Trophoblast cell (in vitro differentiated cells and primary cell): ENCODE measurements at regions not wholly inside any gene's neighbourhood (a gene's known extent, or its start where the extent isn't known, plus 50 kb on each side); places are given as distances from the start of the nearest gene placed in this dataset.

Experiments used
- DNase-seq, 2 donors: peaks; one replicate each; pipeline ENCODE4 v3.0.0-alpha.2; 2016
- H2AFZ ChIP-seq: 2 replicates; pipeline ENCODE4 v1.6.1; 2013; ENCODE audit warnings: low read length, moderate library complexity, mild to moderate bottlenecking; ENCODE audit not compliant: insufficient read depth, poor library complexity
- H2AK5ac ChIP-seq: 2 replicates; pipeline ENCODE4 v1.6.1; 2013; ENCODE audit warnings: mild to moderate bottlenecking, low read length
- H2BK120ac ChIP-seq: 2 replicates; pipeline ENCODE4 v1.6.1; 2013; ENCODE audit warnings: low read length, mild to moderate bottlenecking, moderate library complexity; ENCODE audit not compliant: insufficient read depth, poor library complexity
- H2BK12ac ChIP-seq: 2 replicates; pipeline ENCODE4 v1.6.1; 2013; ENCODE audit warnings: mild to moderate bottlenecking, low read length, moderate library complexity
- H2BK5ac ChIP-seq: 2 replicates; pipeline ENCODE4 v1.6.1; 2013; ENCODE audit warnings: low read length, low read depth, moderate library complexity, mild to moderate bottlenecking; ENCODE audit not compliant: poor library complexity
- H3K14ac ChIP-seq: 2 replicates; pipeline ENCODE4 v1.6.1; 2013; ENCODE audit warnings: mild to moderate bottlenecking, low read length
- H3K18ac ChIP-seq: 2 replicates; pipeline ENCODE4 v1.6.1; 2013; ENCODE audit warnings: mild to moderate bottlenecking, low read length
- H3K23ac ChIP-seq: 2 replicates; pipeline ENCODE4 v1.6.1; 2013; ENCODE audit warnings: low read length
- H3K27ac ChIP-seq: 2 replicates; pipeline ENCODE4 v1.5.1; 2013; ENCODE audit warnings: low read depth, mild to moderate bottlenecking, inconsistent platforms, low read length, moderate library complexity
- H3K27me3 ChIP-seq: 2 replicates; pipeline ENCODE4 v1.6.1; 2013; ENCODE audit warnings: inconsistent platforms, mild to moderate bottlenecking, low read length, moderate library complexity; ENCODE audit not compliant: insufficient read depth
- H3K36me3 ChIP-seq, 2 experiments: 1 replicate in 1 of 2; 2 replicates in 1 of 2; pipeline ENCODE4 v1.6.1; 2013; ENCODE audit warnings: low read length in 2 of 2, mild to moderate bottlenecking in 2 of 2, moderate library complexity in 1 of 2; ENCODE audit not compliant: insufficient read depth in 2 of 2, control insufficient read depth in 1 of 2
- H3K4ac ChIP-seq: 2 replicates; pipeline ENCODE4 v1.6.1; 2013; ENCODE audit warnings: low read depth, mild to moderate bottlenecking, low read length, moderate library complexity
- H3K4me1 ChIP-seq, 2 experiments: 1 replicate in 1 of 2; 2 replicates in 1 of 2; pipeline ENCODE4 v1.6.1; 2013; ENCODE audit warnings: low read length in 2 of 2, mild to moderate bottlenecking in 2 of 2, moderate library complexity in 1 of 2; ENCODE audit not compliant: insufficient read depth in 2 of 2, control insufficient read depth in 1 of 2
- H3K4me2 ChIP-seq: 2 replicates; pipeline ENCODE4 v1.6.1; 2013; ENCODE audit warnings: inconsistent platforms, mild to moderate bottlenecking, low read length, moderate library complexity
- H3K4me3 ChIP-seq: 2 replicates; pipeline ENCODE4 v1.5.1; 2013; ENCODE audit warnings: mild to moderate bottlenecking, low read depth, low read length, inconsistent platforms
- H3K79me1 ChIP-seq: one replicate; pipeline ENCODE4 v1.6.1; 2013; ENCODE audit warnings: low read length
- H3K79me2 ChIP-seq: 2 replicates; pipeline ENCODE4 v1.6.1; 2013; ENCODE audit warnings: low read length, mild to moderate bottlenecking; ENCODE audit not compliant: control insufficient read depth, insufficient read depth, poor library complexity
- H3K9ac ChIP-seq: 2 replicates; pipeline ENCODE4 v1.6.1; 2013; ENCODE audit warnings: mild to moderate bottlenecking, low read length
- H3K9me3 ChIP-seq: 2 replicates; pipeline ENCODE4 v1.6.1; 2013; ENCODE audit warnings: low read depth, mild to moderate bottlenecking, control low read depth, inconsistent platforms, low read length; ENCODE audit not compliant: insufficient read depth
- H4K12ac ChIP-seq: 2 replicates; pipeline ENCODE4 v1.6.1; 2013; ENCODE audit warnings: low read depth, mild to moderate bottlenecking, low read length, moderate library complexity
- H4K8ac ChIP-seq: 2 replicates; pipeline ENCODE4 v1.6.1; 2013; ENCODE audit warnings: low read depth, mild to moderate bottlenecking, low read length, moderate library complexity
- H4K91ac ChIP-seq: one replicate; pipeline ENCODE4 v1.6.1; 2013; ENCODE audit warnings: low read depth, mild to moderate bottlenecking, low read length, moderate library complexity
- WGBS: extraction: QIAGEN DNeasy Blood & Tissue Kit; methylation state at CpG from one replicate; pipeline ENCODE4 v1.1.7; 2013; ENCODE audit warnings: missing lambda C conversion rate; ENCODE audit not compliant: insufficient read length, insufficient coverage; ENCODE audit errors: extremely low coverage; 5-methylcytosine and 5-hydroxymethylcytosine counted together

- H4K91ac ChIP-seq = no peak overlapping the region
- H3K18ac ChIP-seq = no peak overlapping the region
- H2AFZ ChIP-seq = no peak overlapping the region
- H3K9me3 ChIP-seq = no peaks in the 10 kb centered on the region
- no peak overlapping the region for H3K27ac ChIP-seq
- H3K79me2 ChIP-seq = no peaks in the 10 kb centered on the region
- peaks cover 2 to 3% of the 10 kb centered on the region in 2 experiments for H3K4me1 ChIP-seq
- H3K9ac ChIP-seq = no peak overlapping the region
- DNase-seq = no peak
- no peak overlapping the region for H4K12ac ChIP-seq
- no peak overlapping the region for H3K14ac ChIP-seq
- no peak overlapping the region for H3K23ac ChIP-seq
- H3K4me2 ChIP-seq = no peak overlapping the region
- H2BK12ac ChIP-seq = no peak overlapping the region
- H3K4me3 ChIP-seq = no peak overlapping the region
- no peaks in the 10 kb centered on the region for H3K36me3 ChIP-seq
- H4K8ac ChIP-seq = no peak overlapping the region
- no CpG with 5 or more reads among the region's 5 CpGs for WGBS
- H2BK120ac ChIP-seq = no peak overlapping the region
- H3K27me3 ChIP-seq = no peaks in the 10 kb centered on the region
- no peaks in the 10 kb centered on the region for H3K79me1 ChIP-seq
- H3K4ac ChIP-seq = no peak overlapping the region
- no peak overlapping the region for H2AK5ac ChIP-seq
- H2BK5ac ChIP-seq = no peak overlapping the region
Measured at GRCh38 chr7:68512466-68512865, 1085.8 kb upstream of the AUTS2 start.

GRCh38 chr7:68518060-68518459 lies 1080.2 kb upstream of the AUTS2 start:
- Histone ChIP-seq H4K12ac (no peak overlapping the region), H3K27me3 (no peaks in the 10 kb centered on the region), H2BK5ac (no peak overlapping the region)

GRCh38 chr7:68524126-68524525 lies 1074.1 kb upstream of the AUTS2 start:
- no CpG with 5 or more reads among the region's 3 CpGs for WGBS
- no peaks in the 10 kb centered on the region for H3K79me1 ChIP-seq
- no peak overlapping the region for H4K8ac ChIP-seq
- H3K23ac ChIP-seq = no peak overlapping the region
- no peak overlapping the region for H2AFZ ChIP-seq
- H3K27ac ChIP-seq = no peak overlapping the region
- H2AK5ac ChIP-seq = no peak overlapping the region
- H3K18ac ChIP-seq = no peak overlapping the region
- no peaks in the 10 kb centered on the region for H3K79me2 ChIP-seq
- no peak overlapping the region for H3K4ac ChIP-seq
- H3K4me2 ChIP-seq = no peak overlapping the region
- no peak overlapping the region for H3K4me3 ChIP-seq
- H3K36me3 ChIP-seq = no peaks in the 10 kb centered on the region
- no peak overlapping the region for H2BK12ac ChIP-seq
- H4K12ac ChIP-seq = no peak overlapping the region
- no peak overlapping the region for H2BK120ac ChIP-seq
- no peaks in the 10 kb centered on the region for H3K27me3 ChIP-seq
- H3K9ac ChIP-seq = no peak overlapping the region
- H3K9me3 ChIP-seq = no peaks in the 10 kb centered on the region
- H3K14ac ChIP-seq = no peak overlapping the region
- no peak overlapping the region for H4K91ac ChIP-seq
- no peak overlapping the region for H2BK5ac ChIP-seq
- DNase-seq = no peak
- H3K4me1 ChIP-seq = no peaks in the 10 kb centered on the region

More at GRCh38 chr7:68518060-68518459, 1080.2 kb upstream of the AUTS2 start:
- H2AK5ac ChIP-seq = no peak overlapping the region
- no peak overlapping the region for H3K14ac ChIP-seq
- no peak for DNase-seq
- H3K4me3 ChIP-seq = no peak overlapping the region
- H3K23ac ChIP-seq = no peak overlapping the region
- no peaks in the 10 kb centered on the region for H3K36me3 ChIP-seq
- H3K79me2 ChIP-seq = no peaks in the 10 kb centered on the region
- no peak overlapping the region for H4K91ac ChIP-seq
- no CpG with 5 or more reads among the region's 4 CpGs for WGBS
- H3K9ac ChIP-seq = no peak overlapping the region
- H2AFZ ChIP-seq = no peak overlapping the region
- no peak overlapping the region for H3K27ac ChIP-seq
- no peak overlapping the region for H3K4me2 ChIP-seq
- no peaks in the 10 kb centered on the region for H3K79me1 ChIP-seq
- no peak overlapping the region for H2BK120ac ChIP-seq
- H3K18ac ChIP-seq = no peak overlapping the region
- H4K8ac ChIP-seq = no peak overlapping the region
- no peaks in the 10 kb centered on the region for H3K4me1 ChIP-seq
- no peak overlapping the region for H2BK12ac ChIP-seq
- no peaks in the 10 kb centered on the region for H3K9me3 ChIP-seq
- H3K4ac ChIP-seq = no peak overlapping the region

- H3K4ac ChIP-seq = no peak overlapping the region
- no peak overlapping the region for H4K8ac ChIP-seq
- H4K91ac ChIP-seq = no peak overlapping the region
- H3K79me2 ChIP-seq = no peaks in the 10 kb centered on the region
- H3K4me2 ChIP-seq = no peak overlapping the region
- no peak overlapping the region for H2BK12ac ChIP-seq
- H3K4me3 ChIP-seq = no peak overlapping the region
- no peak overlapping the region for H3K23ac ChIP-seq
- no peak overlapping the region for H3K27ac ChIP-seq
- no peaks in the 10 kb centered on the region for H3K9me3 ChIP-seq
- H3K18ac ChIP-seq = no peak overlapping the region
- H2AFZ ChIP-seq = no peak overlapping the region
- no peak overlapping the region for H3K9ac ChIP-seq
- no peaks in the 10 kb centered on the region for H3K36me3 ChIP-seq
- no peaks in the 10 kb centered on the region for H3K27me3 ChIP-seq
- no peak overlapping the region for H2BK5ac ChIP-seq
- DNase-seq = no peak
- WGBS = no CpG with 5 or more reads among the region's 4 CpGs
- no peaks in the 10 kb centered on the region for H3K4me1 ChIP-seq
- no peaks in the 10 kb centered on the region for H3K79me1 ChIP-seq
- no peak overlapping the region for H2BK120ac ChIP-seq
- no peak overlapping the region for H2AK5ac ChIP-seq
- H3K14ac ChIP-seq = no peak overlapping the region
- no peak overlapping the region for H4K12ac ChIP-seq
Measured at GRCh38 chr7:68529221-68529620, 1069.1 kb upstream of the AUTS2 start.
